Gastrocnemius medialis (tissue), 4 donors: ENCODE measurements at regions not wholly inside any gene's neighbourhood (a gene's known extent, or its start where the extent isn't known, plus 50 kb on each side); places are given as distances from the start of the nearest gene placed in this dataset.

Experiments used
- ATAC-seq, 2 donors: fragments of 150-250 bp; one replicate each; pipeline ENCODE4 v1.9.1; 2016
- DNase-seq, 2 donors: peaks; one replicate each; pipeline ENCODE4 v3.0.0-alpha.2; 2019
- H3K27ac ChIP-seq, 4 donors: fragments of 200-600 bp; sonication (generic); 1 replicate in 1 of 4; 2 replicates in 3 of 4; pipeline ENCODE4 v1.5.1; 2016 to 2018; ENCODE audit warnings: mild to moderate bottlenecking in 2 of 4, moderate library complexity in 1 of 4
- H3K27me3 ChIP-seq, 3 donors: fragments of 200-600 bp; sonication (generic) in 2 of 3; 1 replicate in 1 of 3; 2 replicates in 2 of 3; pipeline versions ENCODE4 v1.5.1 to v1.6.0; 2016 to 2019; ENCODE audit warnings: mild to moderate bottlenecking in 1 of 3, moderate library complexity in 1 of 3
- H3K36me3 ChIP-seq, 2 donors: fragments of 200-600 bp; sonication (generic) in 1 of 2; one replicate each; pipeline ENCODE4 v1.5.1; 2017 to 2018
- H3K4me1 ChIP-seq, 2 donors: fragments of 200-600 bp; sonication (generic) in 1 of 2; one replicate each; pipeline ENCODE4 v1.5.1; 2016 to 2017; ENCODE audit warnings: mild to moderate bottlenecking in 2 of 2
- H3K4me3 ChIP-seq, 4 donors: fragments of 200-600 bp; sonication (generic) in 3 of 4; 1 replicate in 1 of 4; 2 replicates in 3 of 4; pipeline ENCODE4 v1.5.1; 2016 to 2019; ENCODE audit warnings: mild to moderate bottlenecking in 2 of 4
- H3K9me3 ChIP-seq, 3 donors: fragments of 200-600 bp; sonication (generic) in 2 of 3; 1 replicate in 1 of 3; 2 replicates in 2 of 3; pipeline ENCODE4 v1.5.1; 2016 to 2019
- POLR2A ChIP-seq, 2 donors: fragments of 450-650 bp; IDR thresholded peaks; one replicate each; pipeline ENCODE4 v1.6.1; 2017; ENCODE audit warnings: antibody characterized with exemption in 2 of 2, mild to moderate bottlenecking in 2 of 2, moderate library complexity in 2 of 2
- in situ Hi-C, 4 donors: fragments of 200-750 bp; cut with MboI; loops; one replicate each; pipeline versions ENCODE4 v1.15.0 to v1.8.0; 2017; ENCODE audit warnings: low sequenced_read_pairs in 4 of 4
- intact Hi-C: fragments of 100-400 bp; cut with DNase I; formaldehyde crosslinking; loops from one replicate; pipeline ENCODE4 v1.15.1; 2023; ENCODE audit warnings: low total_unique reads
- TF ChIP-seq, protein P1 (sequence below), 5 experiments: fragments of 450-650 bp in 3 of 5; fragments of 200-600 bp in 2 of 5; sonication (generic) in 2 of 5; IDR thresholded peaks in 4 of 5; conservative IDR thresholded peaks in 1 of 5; 1 replicate in 4 of 5; 2 replicates in 1 of 5; pipeline ENCODE4 v1.5.1; 2016 to 2019; ENCODE audit warnings: antibody characterized with exemption in 5 of 5, mild to moderate bottlenecking in 3 of 5, moderate library complexity in 3 of 5

DNA sequence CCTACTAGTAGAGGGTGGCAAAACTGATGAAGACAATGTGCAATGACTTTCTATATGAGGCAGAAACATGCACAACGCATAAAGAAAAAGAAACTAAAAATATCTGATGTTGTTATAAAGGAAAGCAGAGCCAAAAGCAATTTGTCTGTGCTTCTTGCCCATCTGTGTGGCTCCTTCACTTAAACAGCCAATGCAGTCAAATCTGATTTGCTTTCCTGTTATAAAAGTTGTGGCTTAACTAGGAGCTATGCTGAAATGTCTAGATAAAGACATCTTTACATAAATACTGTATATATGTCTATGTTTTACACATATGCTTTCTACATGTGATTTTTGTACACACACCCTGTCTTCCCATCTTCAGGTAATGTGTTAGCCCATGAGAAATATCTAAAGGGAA, 508.2 kb downstream of the CETN3 start:
- intact Hi-C loops (no loop called here), in situ Hi-C loops (no loop called here)
- Histone ChIP-seq H3K4me3 (no peak overlapping the region), H3K9me3 (no peaks in the 10 kb centered on the region), H3K27ac (no peak overlapping the region), H3K4me1 (peaks cover 0 to 12% of the 10 kb centered on the region in 2 donors), H3K36me3 (peaks cover 0 to 5% of the 10 kb centered on the region in 2 donors), H3K27me3 (no peaks in the 10 kb centered on the region)
- TF ChIP-seq, protein P1, sequence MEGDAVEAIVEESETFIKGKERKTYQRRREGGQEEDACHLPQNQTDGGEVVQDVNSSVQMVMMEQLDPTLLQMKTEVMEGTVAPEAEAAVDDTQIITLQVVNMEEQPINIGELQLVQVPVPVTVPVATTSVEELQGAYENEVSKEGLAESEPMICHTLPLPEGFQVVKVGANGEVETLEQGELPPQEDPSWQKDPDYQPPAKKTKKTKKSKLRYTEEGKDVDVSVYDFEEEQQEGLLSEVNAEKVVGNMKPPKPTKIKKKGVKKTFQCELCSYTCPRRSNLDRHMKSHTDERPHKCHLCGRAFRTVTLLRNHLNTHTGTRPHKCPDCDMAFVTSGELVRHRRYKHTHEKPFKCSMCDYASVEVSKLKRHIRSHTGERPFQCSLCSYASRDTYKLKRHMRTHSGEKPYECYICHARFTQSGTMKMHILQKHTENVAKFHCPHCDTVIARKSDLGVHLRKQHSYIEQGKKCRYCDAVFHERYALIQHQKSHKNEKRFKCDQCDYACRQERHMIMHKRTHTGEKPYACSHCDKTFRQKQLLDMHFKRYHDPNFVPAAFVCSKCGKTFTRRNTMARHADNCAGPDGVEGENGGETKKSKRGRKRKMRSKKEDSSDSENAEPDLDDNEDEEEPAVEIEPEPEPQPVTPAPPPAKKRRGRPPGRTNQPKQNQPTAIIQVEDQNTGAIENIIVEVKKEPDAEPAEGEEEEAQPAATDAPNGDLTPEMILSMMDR (IDR thresholded peaks at IDR 0.05 in 4 of 5, conservative IDR thresholded peaks at IDR 0.05 in 1 of 5) = no peak
- DNase-seq = no peak
- no peak for ATAC-seq

DNA sequence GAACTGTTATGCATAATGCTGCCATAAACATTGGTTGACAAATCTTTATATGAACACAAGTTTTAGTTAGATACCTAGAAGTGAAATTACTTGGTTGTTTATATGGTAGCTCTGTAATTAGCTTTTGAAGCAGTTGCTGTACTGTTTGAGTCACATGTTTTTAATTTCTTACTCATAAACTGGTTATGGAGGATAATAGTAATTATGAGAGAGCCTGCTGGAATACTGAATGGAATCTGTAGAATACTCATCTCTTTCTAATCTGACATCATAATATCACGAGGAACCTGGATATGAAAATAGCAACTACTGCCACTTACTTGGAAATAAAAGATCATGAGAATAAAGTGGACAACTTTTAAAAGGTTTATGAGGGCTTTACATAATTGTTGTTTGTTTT, 509.2 kb downstream of the CETN3 start:
- no peak overlapping the region for H3K27ac ChIP-seq
- no peak for TF ChIP-seq POLR2A (IDR thresholded peaks at IDR 0.05)
- TF ChIP-seq, protein P1 (IDR thresholded peaks at IDR 0.05 in 4 of 5, conservative IDR thresholded peaks at IDR 0.05 in 1 of 5) = no peak

DNA sequence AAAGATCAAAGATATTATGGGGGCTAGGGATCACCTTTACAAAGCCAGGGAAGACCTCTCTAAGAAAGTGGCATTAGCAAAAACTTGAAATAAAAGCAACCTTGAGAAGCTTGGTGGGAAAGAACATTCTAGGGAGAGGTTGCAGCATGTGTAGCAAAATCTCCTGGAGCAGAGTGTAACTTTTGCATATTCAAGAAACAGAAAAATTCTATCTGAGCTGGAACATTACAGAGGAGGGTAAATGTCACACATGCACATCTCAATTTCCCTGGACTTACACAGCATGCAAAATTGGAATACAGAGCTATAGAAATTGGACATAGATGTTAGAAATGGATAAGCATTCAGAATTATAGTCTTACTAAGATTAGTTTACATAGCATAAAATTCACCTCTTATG, 510.0 kb downstream of the CETN3 start:
- Histone ChIP-seq H3K4me1 (peaks cover 0 to 12% of the 10 kb centered on the region in 2 donors), H3K36me3 (no peaks in the 10 kb centered on the region), H3K27me3 (no peaks in the 10 kb centered on the region), H3K27ac (no peak overlapping the region), H3K4me3 (no peak overlapping the region), H3K9me3 (peaks cover 0 to 7% (median under 1%) of the 10 kb centered on the region in 3 donors)
- TF ChIP-seq POLR2A (IDR thresholded peaks at IDR 0.05) = no peak
- TF ChIP-seq, protein P1 (IDR thresholded peaks at IDR 0.05 in 4 of 5, conservative IDR thresholded peaks at IDR 0.05 in 1 of 5) = no peak
- in situ Hi-C loops = no loop called here
- intact Hi-C loops = no loop called here
- DNase-seq = no peak
- ATAC-seq = no peak

More for the DNA sequence above, 509.2 kb downstream of the CETN3 start:
- Histone ChIP-seq H3K27me3 (no peaks in the 10 kb centered on the region), H3K9me3 (peaks cover 0 to 7% (median 0%) of the 10 kb centered on the region in 3 donors), H3K4me3 (no peak overlapping the region), H3K36me3 (no peaks in the 10 kb centered on the region), H3K4me1 (peaks cover 0 to 12% of the 10 kb centered on the region in 2 donors)
- in situ Hi-C loops = no loop called here
- intact Hi-C loops = no loop called here
- DNase-seq (no peak), ATAC-seq (no peak)

DNA sequence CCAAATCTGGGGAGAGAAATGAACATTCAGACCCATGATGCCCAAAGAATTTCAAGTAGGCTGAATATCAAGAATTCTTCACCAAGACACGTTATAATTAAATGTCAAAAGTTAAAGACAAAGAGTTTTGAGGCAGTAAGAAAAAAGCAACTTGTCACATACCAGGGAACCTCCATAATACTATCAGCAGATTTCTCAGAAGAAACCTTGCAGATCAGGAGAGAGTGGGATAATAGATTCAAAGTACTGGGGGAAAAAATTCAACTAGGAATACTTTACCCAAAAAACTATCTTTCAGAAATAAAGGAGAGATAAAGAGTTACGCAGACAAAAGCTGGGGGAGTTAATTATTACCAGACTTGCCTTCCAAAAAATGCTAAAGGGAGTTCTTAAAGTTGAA, 516.0 kb downstream of the CETN3 start:
- ATAC-seq = no peak
- Histone ChIP-seq H3K9me3 (peaks cover 0 to 13% (median 3%) of the 10 kb centered on the region in 3 donors), H3K36me3 (no peaks in the 10 kb centered on the region), H3K27ac (no peak overlapping the region), H3K4me1 (no peaks in the 10 kb centered on the region), H3K4me3 (no peak overlapping the region), H3K27me3 (no peaks in the 10 kb centered on the region)
- DNase-seq = no peak
- TF ChIP-seq, protein P1 (IDR thresholded peaks at IDR 0.05 in 4 of 5, conservative IDR thresholded peaks at IDR 0.05 in 1 of 5) = no peak
- TF ChIP-seq POLR2A (IDR thresholded peaks at IDR 0.05) = no peak
- intact Hi-C loops = no loop called here
- in situ Hi-C loops = no loop called here

DNA sequence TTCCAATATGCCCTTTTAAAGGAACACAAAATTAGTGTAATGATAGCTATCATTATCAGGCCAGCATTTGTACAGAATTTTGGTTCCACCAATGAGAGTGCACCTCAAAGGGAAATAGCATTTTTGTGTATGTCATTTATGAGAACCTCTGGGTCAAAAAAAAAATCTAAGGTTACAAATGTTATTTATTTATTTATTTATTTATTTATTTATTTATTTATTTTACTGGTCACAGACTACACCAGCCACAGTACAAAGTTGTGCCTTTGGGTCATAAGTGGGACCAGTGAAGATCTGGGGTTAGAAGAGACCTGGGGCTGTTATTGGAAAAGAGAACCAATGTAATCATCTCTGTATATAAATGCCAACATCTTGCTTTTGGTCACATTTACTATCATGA, 523.9 kb downstream of the CETN3 start:
- TF ChIP-seq, protein P1 (IDR thresholded peaks at IDR 0.05 in 4 of 5, conservative IDR thresholded peaks at IDR 0.05 in 1 of 5) = no peak
- no peak for TF ChIP-seq POLR2A (IDR thresholded peaks at IDR 0.05)
- no peak overlapping the region for H3K4me3 ChIP-seq
- no peak overlapping the region for H3K27ac ChIP-seq
- in situ Hi-C loops = no loop called here
- ATAC-seq (no peak), DNase-seq (no peak)
- H3K27me3 ChIP-seq = no peaks in the 10 kb centered on the region
- no peaks in the 10 kb centered on the region for H3K4me1 ChIP-seq
- no peaks in the 10 kb centered on the region for H3K9me3 ChIP-seq
- intact Hi-C loops = no loop called here
- no peaks in the 10 kb centered on the region for H3K36me3 ChIP-seq
